KMS-11 (cell line): ENCODE measurements at regions not wholly inside any gene's neighbourhood (a gene's known extent, or its start where the extent isn't known, plus 50 kb on each side); places are given as distances from the start of the nearest gene placed in this dataset.

ENCODE experiments used
- H2AFZ ChIP-seq: fragments of 200-600 bp; sonication (generic); 2 replicates; pipeline ENCODE4 v1.6.1; 2016; ENCODE audit warnings: antibody characterized with exemption, mixed run types, low read depth
- H3K27ac ChIP-seq: fragments of 200-600 bp; sonication (generic); 2 replicates; pipeline ENCODE4 v1.6.1; 2016; ENCODE audit warnings: mild to moderate bottlenecking, mixed run types
- H3K27me3 ChIP-seq: fragments of 200-600 bp; sonication (generic); 2 replicates; pipeline ENCODE4 v1.6.1; 2017; ENCODE audit warnings: mild to moderate bottlenecking, low read depth, mixed run types, moderate library complexity; ENCODE audit not compliant: insufficient read depth
- H3K36me3 ChIP-seq: fragments of 200-600 bp; sonication (generic); 2 replicates; pipeline ENCODE4 v1.6.1; 2017; ENCODE audit warnings: mild to moderate bottlenecking, mixed run types; ENCODE audit not compliant: insufficient read depth
- H3K4me1 ChIP-seq: fragments of 200-600 bp; sonication (generic); 2 replicates; pipeline ENCODE4 v1.6.1; 2016; ENCODE audit warnings: mild to moderate bottlenecking, low read depth, mixed run types; ENCODE audit not compliant: poor library complexity, severe bottlenecking
- H3K4me2 ChIP-seq: fragments of 200-600 bp; sonication (generic); 2 replicates; pipeline ENCODE4 v1.7.0; 2016; ENCODE audit warnings: mild to moderate bottlenecking, mixed run types
- H3K4me3 ChIP-seq: fragments of 200-600 bp; sonication (generic); IDR thresholded peaks from 2 replicates; pipeline ENCODE4 v1.6.1; 2017; ENCODE audit warnings: low read depth, low read length, mixed read lengths; ENCODE audit not compliant: insufficient read depth
- H3K79me2 ChIP-seq: fragments of 200-600 bp; sonication (generic); 2 replicates; pipeline ENCODE4 v1.6.1; 2016; ENCODE audit warnings: low read depth, mixed run types; ENCODE audit not compliant: insufficient read depth
- H3K9ac ChIP-seq: fragments of 200-600 bp; sonication (generic); 2 replicates; pipeline ENCODE4 v1.6.1; 2016; ENCODE audit warnings: mild to moderate bottlenecking, mixed run types
- H4K20me1 ChIP-seq: fragments of 200-600 bp; sonication (generic); 2 replicates; pipeline ENCODE4 v1.6.1; 2016; ENCODE audit warnings: mild to moderate bottlenecking, mixed run types; ENCODE audit not compliant: insufficient read depth
- CTCF ChIP-seq: fragments of 200-600 bp; sonication (generic); conservative IDR thresholded peaks from 2 replicates; pipeline ENCODE4 v1.6.1; 2017; ENCODE audit warnings: low read depth, mild to moderate bottlenecking, antibody characterized with exemption, low read length, moderate library complexity, mixed read lengths

DNA sequence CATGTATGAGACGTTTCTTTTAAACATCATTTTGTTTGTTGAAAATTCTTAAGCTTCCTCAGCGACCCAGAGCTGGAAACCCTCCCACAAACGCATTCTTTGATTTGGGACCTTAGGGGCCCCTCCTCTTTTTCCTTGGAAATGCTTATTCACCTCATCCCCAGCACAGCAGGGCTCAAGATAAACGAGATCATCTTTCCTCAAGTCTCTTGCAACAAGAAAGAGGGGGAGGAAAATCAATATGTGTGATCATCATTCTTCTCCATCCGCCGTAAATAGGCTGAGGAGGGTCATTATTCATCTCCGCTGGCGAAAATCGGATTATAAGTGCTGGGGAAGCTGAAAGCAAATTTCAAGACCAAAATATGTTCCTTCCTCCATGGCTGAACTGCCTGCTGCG lies 1415.2 kb downstream of the AACS start:
- no peak for TF ChIP-seq CTCF
- no peak overlapping the region for H3K27ac ChIP-seq
- H3K4me2 ChIP-seq = no peak overlapping the region
- H3K4me1 ChIP-seq = no peaks in the 10 kb centered on the region
- no peaks in the 10 kb centered on the region for H3K36me3 ChIP-seq
- H3K79me2 ChIP-seq = no peaks in the 10 kb centered on the region
- H3K9ac ChIP-seq = no peak overlapping the region
- no peak overlapping the region for H3K4me3 ChIP-seq
- no peaks in the 10 kb centered on the region for H4K20me1 ChIP-seq
- no peaks in the 10 kb centered on the region for H3K27me3 ChIP-seq
- H2AFZ ChIP-seq = no peak overlapping the region

DNA sequence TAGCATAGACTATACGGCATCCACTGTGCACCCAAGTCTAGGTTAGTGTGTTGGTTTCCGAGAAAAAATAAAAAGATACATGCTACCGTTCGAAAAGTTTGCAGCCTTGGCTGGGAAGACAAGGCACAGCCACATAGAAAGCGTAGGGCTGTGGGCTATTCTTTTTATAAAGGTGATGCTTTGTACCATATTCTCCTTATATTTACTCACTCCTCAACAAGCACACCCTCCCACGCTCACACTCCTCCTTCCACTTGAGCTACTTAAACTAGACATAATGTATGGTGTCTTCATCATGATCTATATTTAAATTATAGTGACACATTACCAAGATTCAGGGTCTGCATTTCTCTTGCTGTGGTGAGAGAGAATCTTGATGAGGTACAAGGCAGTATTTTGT lies 1416.5 kb downstream of the AACS start:
- no peaks in the 10 kb centered on the region for H3K4me1 ChIP-seq
- H3K79me2 ChIP-seq = no peaks in the 10 kb centered on the region
- no peak overlapping the region for H3K27ac ChIP-seq
- H3K36me3 ChIP-seq = no peaks in the 10 kb centered on the region
- H4K20me1 ChIP-seq = no peaks in the 10 kb centered on the region
- H3K4me2 ChIP-seq = no peak overlapping the region
- no peak overlapping the region for H2AFZ ChIP-seq
- H3K9ac ChIP-seq = no peak overlapping the region
- no peak overlapping the region for H3K4me3 ChIP-seq
- H3K27me3 ChIP-seq = no peaks in the 10 kb centered on the region
- TF ChIP-seq CTCF = no peak

DNA sequence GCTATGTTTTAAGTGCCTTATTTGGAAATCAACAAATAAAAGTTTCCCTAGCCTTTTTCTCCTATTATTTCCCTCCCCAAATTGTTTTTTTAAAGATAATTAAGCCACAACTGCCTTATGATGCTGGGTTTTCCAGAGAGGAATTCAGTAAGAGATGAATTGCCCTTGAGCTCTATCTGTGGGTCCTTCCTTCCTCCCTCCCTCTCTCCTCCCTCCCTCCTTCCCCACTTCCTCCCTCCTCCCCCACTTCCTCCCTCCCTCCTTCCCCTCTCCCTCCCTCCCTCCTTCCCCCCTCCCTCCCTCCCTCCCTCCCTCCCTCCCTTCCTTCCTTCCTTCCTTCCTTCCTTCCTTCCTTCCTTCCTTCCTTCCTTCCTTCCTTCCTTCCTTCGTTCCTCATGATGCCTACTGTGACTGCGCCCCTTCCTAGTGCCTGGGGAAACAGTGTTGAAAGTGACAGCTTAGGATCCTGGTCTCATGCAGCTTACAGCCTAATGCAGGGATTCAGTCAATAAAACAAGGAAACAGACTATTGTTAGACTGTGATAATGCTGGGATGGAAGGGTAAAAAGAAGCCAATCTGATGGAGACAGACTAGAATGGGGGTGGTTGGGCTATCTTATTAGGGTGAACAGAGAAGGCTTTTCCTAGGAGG lies 1417.1 kb downstream of the AACS start:
- Histone ChIP-seq H3K9ac (no peak overlapping the region), H3K36me3 (no peaks in the 10 kb centered on the region), H3K4me2 (no peak overlapping the region), H3K79me2 (no peaks in the 10 kb centered on the region), H3K4me1 (no peaks in the 10 kb centered on the region), H3K27ac (no peak overlapping the region), H3K27me3 (no peaks in the 10 kb centered on the region), H3K4me3 (no peak overlapping the region), H2AFZ (no peak overlapping the region), H4K20me1 (no peaks in the 10 kb centered on the region)
- TF ChIP-seq CTCF = no peak

DNA sequence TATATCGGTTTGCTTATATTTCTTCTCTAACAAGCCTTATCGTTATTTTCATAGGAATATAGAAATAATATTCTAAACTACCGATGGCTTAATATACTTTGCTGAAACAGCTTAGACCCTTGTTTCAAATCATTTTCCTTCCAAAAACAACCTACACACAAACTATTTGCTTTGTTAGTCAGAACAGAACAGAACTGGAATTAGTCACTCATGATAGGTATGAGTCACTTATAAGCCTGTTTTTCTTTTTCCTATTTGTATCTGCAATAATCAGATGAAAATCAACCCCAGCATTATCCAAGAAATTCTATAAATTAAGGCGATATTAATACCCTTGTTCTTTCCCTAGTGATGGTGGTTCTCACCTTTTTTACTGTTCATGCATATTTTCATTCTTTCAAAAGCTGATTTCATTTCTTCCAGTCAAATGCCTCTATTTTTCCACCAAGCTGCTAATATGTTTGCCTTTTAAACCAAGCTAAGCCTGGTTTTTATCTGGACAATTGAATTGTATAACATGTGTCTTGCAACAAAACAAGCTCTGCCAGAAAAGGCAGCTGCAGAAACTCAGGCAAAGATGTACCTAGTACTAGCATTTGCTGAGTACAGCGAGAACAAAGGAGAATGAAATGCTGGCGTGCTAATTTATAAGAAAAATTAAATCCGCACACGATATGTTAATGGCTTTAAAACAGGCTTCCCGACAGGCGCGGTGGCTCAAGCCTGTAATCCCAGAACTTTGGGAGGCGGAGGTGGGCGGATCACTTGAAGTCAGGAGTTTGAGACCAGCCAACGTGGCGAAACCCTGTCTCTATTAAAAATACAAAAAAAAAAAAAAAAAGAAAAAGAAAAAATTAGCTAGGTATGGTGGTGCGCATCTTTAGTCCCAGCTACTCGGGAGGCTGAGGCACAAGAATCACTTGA lies 1418.2 kb downstream of the AACS start:
- Histone ChIP-seq H3K4me2 (no peak overlapping the region), H3K27ac (no peak overlapping the region), H3K79me2 (no peaks in the 10 kb centered on the region), H3K9ac (no peak overlapping the region), H3K4me3 (no peak overlapping the region), H2AFZ (no peak overlapping the region), H3K36me3 (no peaks in the 10 kb centered on the region), H4K20me1 (no peaks in the 10 kb centered on the region), H3K27me3 (no peaks in the 10 kb centered on the region), H3K4me1 (no peaks in the 10 kb centered on the region)
- TF ChIP-seq CTCF = no peak
